ENCODE measurements at regions not wholly inside any gene's neighbourhood (a gene's known extent, or its start where the extent isn't known, plus 50 kb on each side); places are given as distances from the start of the nearest gene placed in this dataset.

GRCh38 chr6:28743271-28743789 is 180.5 kb downstream of the TRIM27 start:
- TF ChIP-seq, protein P1, sequence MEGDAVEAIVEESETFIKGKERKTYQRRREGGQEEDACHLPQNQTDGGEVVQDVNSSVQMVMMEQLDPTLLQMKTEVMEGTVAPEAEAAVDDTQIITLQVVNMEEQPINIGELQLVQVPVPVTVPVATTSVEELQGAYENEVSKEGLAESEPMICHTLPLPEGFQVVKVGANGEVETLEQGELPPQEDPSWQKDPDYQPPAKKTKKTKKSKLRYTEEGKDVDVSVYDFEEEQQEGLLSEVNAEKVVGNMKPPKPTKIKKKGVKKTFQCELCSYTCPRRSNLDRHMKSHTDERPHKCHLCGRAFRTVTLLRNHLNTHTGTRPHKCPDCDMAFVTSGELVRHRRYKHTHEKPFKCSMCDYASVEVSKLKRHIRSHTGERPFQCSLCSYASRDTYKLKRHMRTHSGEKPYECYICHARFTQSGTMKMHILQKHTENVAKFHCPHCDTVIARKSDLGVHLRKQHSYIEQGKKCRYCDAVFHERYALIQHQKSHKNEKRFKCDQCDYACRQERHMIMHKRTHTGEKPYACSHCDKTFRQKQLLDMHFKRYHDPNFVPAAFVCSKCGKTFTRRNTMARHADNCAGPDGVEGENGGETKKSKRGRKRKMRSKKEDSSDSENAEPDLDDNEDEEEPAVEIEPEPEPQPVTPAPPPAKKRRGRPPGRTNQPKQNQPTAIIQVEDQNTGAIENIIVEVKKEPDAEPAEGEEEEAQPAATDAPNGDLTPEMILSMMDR (IDR thresholded peaks at IDR 0.05), result no peak
- no peak for TF ChIP-seq EZH2 (IDR thresholded peaks at IDR 0.05; ENCODE audit: borderline replicate concordance, insufficient read depth, low read depth, low read length, poor library complexity, severe bottlenecking)

Measured in B cell (primary cell).